ENCODE measurements at regions not wholly inside any gene's neighbourhood (a gene's known extent, or its start where the extent isn't known, plus 50 kb on each side); places are given as distances from the start of the nearest gene placed in this dataset.

GRCh38 chr10:2143213-2143835 lies 406.0 kb upstream of the ADARB2 start:
- no peak overlapping the region for H3K9ac ChIP-seq (ENCODE audit: low read depth, low read length)
- in situ Hi-C loops (cut with MboI; ENCODE audit: low sequenced_read_pairs): no loop called here
- no peak for TF ChIP-seq USF2 (IDR thresholded peaks at IDR 0.05; ENCODE audit: low read depth, low read length)
- no peak for TF ChIP-seq POLR2A (IDR thresholded peaks at IDR 0.05; ENCODE audit: low read depth, low read length)
- no peak for TF ChIP-seq NFE2L2 (IDR thresholded peaks at IDR 0.05; ENCODE audit: low read depth, low read length)
- no peak for TF ChIP-seq SMC3 (IDR thresholded peaks at IDR 0.05; ENCODE audit: low read depth, low read length)
- TF ChIP-seq BHLHE40 (IDR thresholded peaks at IDR 0.05; ENCODE audit: low read depth, low read length): no peak
- no peak for TF ChIP-seq CTCF (conservative IDR thresholded peaks at IDR 0.05; ENCODE audit: low read depth, low read length)
- no peak overlapping the region for H3K4me3 ChIP-seq (ENCODE audit: insufficient read depth, low read depth, low read length)
- no peak overlapping the region for H2AK9ac ChIP-seq (replicated peaks; ENCODE audit: low read depth, low read length, poor library complexity)
- no peaks in the 10 kb centered on the region for H3K36me3 ChIP-seq (ENCODE audit: control insufficient read depth, insufficient read depth, low read length)
- no peak overlapping the region for H2BK15ac ChIP-seq (ENCODE audit: low read depth, low read length)
- no peak overlapping the region for H4K91ac ChIP-seq (ENCODE audit: insufficient read depth, low read depth, low read length)
- H3K18ac ChIP-seq (ENCODE audit: low read depth, low read length): no peak overlapping the region
- H2BK5ac ChIP-seq (ENCODE audit: low read depth, low read length, poor library complexity, severe bottlenecking): no peak overlapping the region
- peaks cover 25% of the 10 kb centered on the region for H3K9me3 ChIP-seq (ENCODE audit: control insufficient read depth, insufficient read depth, low read length)
- POLR2A ChIA-PET (ENCODE audit: unreplicated experiment): no interaction called here
- no peak overlapping the region for H3K4me2 ChIP-seq (ENCODE audit: low read depth, low read length)
- BruUV-seq (replicated peaks): no TSS peak
- no peak overlapping the region for H4K5ac ChIP-seq (ENCODE audit: low read depth, low read length)
- no peak overlapping the region for H2AK5ac ChIP-seq (ENCODE audit: low read depth, low read length)
- DNase-seq: no peak
- H3K27me3 ChIP-seq (ENCODE audit: control insufficient read depth, insufficient read depth, low read length): no peaks in the 10 kb centered on the region
- no peak overlapping the region for H3K56ac ChIP-seq (ENCODE audit: extremely low read depth, insufficient read depth, low read length)
- intact Hi-C loops (cut with micrococcal nuclease): no loop called here
- H3K23ac ChIP-seq (ENCODE audit: low read depth, low read length): no peak overlapping the region
- H4K20me1 ChIP-seq (ENCODE audit: insufficient read depth, low read length): no peaks in the 10 kb centered on the region
- no peak for ATAC-seq (ENCODE audit: low read depth)
- dilution Hi-C loops (cut with HindIII; ENCODE audit: low sequenced_read_pairs, unreplicated experiment): no loop called here
- H3K14ac ChIP-seq (replicated peaks; ENCODE audit: low read depth, low read length): no peak overlapping the region
- H2BK20ac ChIP-seq (ENCODE audit: low read depth, low read length): no peak overlapping the region
- no peaks in the 10 kb centered on the region for H3K4me1 ChIP-seq (ENCODE audit: control insufficient read depth, insufficient read depth, low read length)
- H3K4ac ChIP-seq (ENCODE audit: low read depth, low read length): no peak overlapping the region
- H3K27ac ChIP-seq (ENCODE audit: insufficient read depth, low read length): no peak overlapping the region
- H4K8ac ChIP-seq (ENCODE audit: low read depth in 2 of 2, low read length in 2 of 2): no peak overlapping the region
- CTCF ChIA-PET: no interaction called here
- H3K79me1 ChIP-seq (ENCODE audit: low read depth in 1 of 2, low read length in 2 of 2): no peaks in the 10 kb centered on the region
- no peak overlapping the region for H2AFZ ChIP-seq (replicated peaks; ENCODE audit: low read length, poor library complexity)
- WGBS, 2 experiments (ENCODE audit: extremely low coverage in 2 of 2, insufficient read length in 1 of 2): no CpG with 5 or more reads among the region's 16 CpGs
- no peaks in the 10 kb centered on the region for H3K9me1 ChIP-seq (ENCODE audit: insufficient read depth, low read length)
- H2BK120ac ChIP-seq (ENCODE audit: low read depth, low read length): no peak overlapping the region
